OCI-LY3 (cell line): ENCODE measurements at regions not wholly inside any gene's neighbourhood (a gene's known extent, or its start where the extent isn't known, plus 50 kb on each side); places are given as distances from the start of the nearest gene placed in this dataset.

Experiments
- H2AFZ ChIP-seq: fragments of 200-600, 300-600 bp; shearing (Covaris generic); 2 replicates; pipeline ENCODE4 v1.6.0; 2014; ENCODE audit warnings: antibody characterized with exemption, low read depth, low read length
- H3K27ac ChIP-seq: fragments of 200-600, 300-600 bp; sonication (generic); 2 replicates; pipeline ENCODE4 v1.5.1; 2014; ENCODE audit warnings: mild to moderate bottlenecking, low read length, moderate library complexity, mixed read lengths
- H3K27me3 ChIP-seq: fragments of 200-600, 300-600 bp; sonication (generic); 2 replicates; pipeline ENCODE4 v1.6.1; 2014; ENCODE audit warnings: low read depth, low read length, mixed read lengths
- H3K36me3 ChIP-seq: fragments of 200-600, 300-600 bp; sonication (generic); replicated peaks from 2 replicates; pipeline ENCODE3; 2014; ENCODE audit warnings: low read depth, low read length, mixed read lengths
- H3K4me1 ChIP-seq: fragments of 300-600, 200-600 bp; sonication (generic); 2 replicates; pipeline ENCODE4 v1.6.1; 2014; ENCODE audit warnings: low read length, mixed read lengths
- H3K4me2 ChIP-seq: fragments of 200-600, 300-600 bp; sonication (generic); 2 replicates; pipeline ENCODE4 v1.6.1; 2014; ENCODE audit warnings: low read length, mixed read lengths
- H3K4me3 ChIP-seq: fragments of 300-600, 200-600 bp; sonication (generic); 2 replicates; pipeline ENCODE4 v1.5.1; 2014; ENCODE audit warnings: antibody characterized with exemption, mild to moderate bottlenecking, low read length, moderate library complexity
- H3K79me2 ChIP-seq: fragments of 300-600, 200-600 bp; shearing (Covaris generic); 2 replicates; pipeline ENCODE4 v1.6.1; 2014; ENCODE audit warnings: mild to moderate bottlenecking, low read length, mixed read lengths
- H3K9ac ChIP-seq: fragments of 300-600, 200-600 bp; shearing (Covaris generic); 2 replicates; pipeline ENCODE4 v1.6.0; 2014; ENCODE audit warnings: mild to moderate bottlenecking, low read length, moderate library complexity
- H3K9me3 ChIP-seq: fragments of 200-600, 300-600 bp; shearing (Covaris generic); 2 replicates; pipeline ENCODE4 v1.6.1; 2014; ENCODE audit warnings: low read length, mixed read lengths; ENCODE audit not compliant: insufficient read depth
- H4K20me1 ChIP-seq: fragments of 200-600, 300-600 bp; sonication (generic); 2 replicates; pipeline ENCODE4 v1.6.1; 2016; ENCODE audit warnings: low read length, mixed read lengths; ENCODE audit not compliant: insufficient read depth
- EZH2phosphoT487 ChIP-seq: fragments of 200-600 bp; shearing (Covaris generic); IDR thresholded peaks from 2 replicates; pipeline ENCODE4 v1.6.1; 2018; ENCODE audit warnings: antibody characterized with exemption, mixed run types, low read depth
- TF ChIP-seq, protein P1 (sequence below): fragments of 200-600, 300-600 bp; sonication (generic); IDR thresholded peaks from 2 replicates; pipeline ENCODE4 v1.5.1; 2014; ENCODE audit warnings: antibody characterized with exemption, low read length, low read depth

DNA sequence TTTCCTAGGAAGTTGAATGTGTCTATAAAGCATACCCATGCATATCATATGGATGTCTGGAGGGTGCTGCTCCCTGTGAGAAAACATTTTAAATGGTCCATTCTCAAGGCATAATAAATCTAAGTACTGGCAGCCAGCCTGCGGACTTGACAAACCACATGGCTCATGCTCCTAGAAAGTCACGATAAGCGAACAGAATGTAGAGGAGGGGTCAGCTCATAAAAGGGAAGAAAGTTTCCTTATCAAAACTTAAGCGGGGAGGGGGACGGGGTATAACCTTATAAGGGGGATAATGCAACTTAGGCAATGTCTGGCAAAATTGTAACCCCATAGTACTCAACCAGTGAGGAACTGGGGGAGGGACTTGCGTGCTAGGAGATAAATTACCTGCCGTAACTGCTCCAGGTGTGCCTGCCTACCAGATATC, 159.8 kb upstream of the LMCD1 start:
- Histone ChIP-seq H4K20me1 (no peaks in the 10 kb centered on the region), H3K4me2 (no peak overlapping the region), H3K9ac (no peak overlapping the region), H3K4me3 (no peak overlapping the region), H3K27me3 (peaks cover 10% of the 10 kb centered on the region; the same call in 1 of the 2 replicates), H3K36me3 (peaks cover 3% of the 10 kb centered on the region), H2AFZ (no peak overlapping the region), H3K9me3 (peaks cover 6% of the 10 kb centered on the region; the same call in 1 of the 2 replicates), H3K27ac (no peak overlapping the region), H3K4me1 (no peaks in the 10 kb centered on the region), H3K79me2 (no peaks in the 10 kb centered on the region)
- TF ChIP-seq, protein P1, sequence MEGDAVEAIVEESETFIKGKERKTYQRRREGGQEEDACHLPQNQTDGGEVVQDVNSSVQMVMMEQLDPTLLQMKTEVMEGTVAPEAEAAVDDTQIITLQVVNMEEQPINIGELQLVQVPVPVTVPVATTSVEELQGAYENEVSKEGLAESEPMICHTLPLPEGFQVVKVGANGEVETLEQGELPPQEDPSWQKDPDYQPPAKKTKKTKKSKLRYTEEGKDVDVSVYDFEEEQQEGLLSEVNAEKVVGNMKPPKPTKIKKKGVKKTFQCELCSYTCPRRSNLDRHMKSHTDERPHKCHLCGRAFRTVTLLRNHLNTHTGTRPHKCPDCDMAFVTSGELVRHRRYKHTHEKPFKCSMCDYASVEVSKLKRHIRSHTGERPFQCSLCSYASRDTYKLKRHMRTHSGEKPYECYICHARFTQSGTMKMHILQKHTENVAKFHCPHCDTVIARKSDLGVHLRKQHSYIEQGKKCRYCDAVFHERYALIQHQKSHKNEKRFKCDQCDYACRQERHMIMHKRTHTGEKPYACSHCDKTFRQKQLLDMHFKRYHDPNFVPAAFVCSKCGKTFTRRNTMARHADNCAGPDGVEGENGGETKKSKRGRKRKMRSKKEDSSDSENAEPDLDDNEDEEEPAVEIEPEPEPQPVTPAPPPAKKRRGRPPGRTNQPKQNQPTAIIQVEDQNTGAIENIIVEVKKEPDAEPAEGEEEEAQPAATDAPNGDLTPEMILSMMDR = no peak
- TF ChIP-seq EZH2phosphoT487 = no peak

DNA sequence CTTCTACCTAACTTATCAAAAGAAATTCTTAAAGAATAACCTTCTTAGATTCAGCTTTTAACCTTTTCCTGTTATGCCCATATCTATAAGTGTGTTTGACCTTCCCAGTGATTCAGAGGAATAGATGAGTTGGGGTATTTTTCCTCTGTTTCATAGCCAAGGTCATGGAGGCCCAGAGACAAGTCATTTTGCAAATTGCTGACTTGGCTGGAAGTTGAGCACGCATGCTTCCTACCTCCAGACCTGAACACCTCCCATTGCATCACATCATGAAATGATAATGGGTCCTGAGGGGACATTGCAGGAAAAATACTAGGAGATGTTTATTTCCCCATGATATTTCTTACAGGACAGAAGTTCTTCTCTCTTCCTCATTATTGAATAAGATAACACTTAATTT, 158.6 kb upstream of the LMCD1 start:
- H3K79me2 ChIP-seq = no peaks in the 10 kb centered on the region
- peaks cover 6% of the 10 kb centered on the region; the same call in 1 of the 2 replicates for H3K9me3 ChIP-seq
- TF ChIP-seq, protein P1 = no peak
- TF ChIP-seq EZH2phosphoT487 = no peak
- no peak overlapping the region for H3K9ac ChIP-seq
- H4K20me1 ChIP-seq = no peaks in the 10 kb centered on the region
- H3K27me3 ChIP-seq = peaks cover 4% of the 10 kb centered on the region; the same call in 1 of the 2 replicates
- no peaks in the 10 kb centered on the region for H3K4me1 ChIP-seq
- peaks cover 3% of the 10 kb centered on the region for H3K36me3 ChIP-seq
- no peak overlapping the region for H3K4me3 ChIP-seq
- H2AFZ ChIP-seq = no peak overlapping the region
- H3K27ac ChIP-seq = no peak overlapping the region
- H3K4me2 ChIP-seq = no peak overlapping the region

DNA sequence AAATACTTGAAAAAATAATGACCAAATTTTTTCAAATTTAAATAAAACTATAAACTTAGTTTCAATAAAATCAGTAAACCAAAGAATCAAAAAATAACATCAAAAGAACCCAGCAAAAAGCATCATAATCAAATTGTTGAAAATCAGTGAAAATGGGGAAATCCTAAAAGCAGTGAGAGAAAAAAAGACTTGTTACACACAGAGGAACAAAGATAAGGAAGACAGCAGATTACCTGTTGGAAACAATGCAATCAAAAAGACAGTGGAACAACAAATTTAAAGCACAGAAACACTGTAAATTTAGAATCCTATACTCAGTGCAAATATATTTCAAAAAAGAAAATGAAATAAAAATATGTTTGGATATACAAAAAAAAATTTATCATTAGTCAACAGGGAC, 156.2 kb upstream of the LMCD1 start:
- Histone ChIP-seq H4K20me1 (no peaks in the 10 kb centered on the region), H3K79me2 (no peaks in the 10 kb centered on the region), H3K36me3 (peaks cover 3% of the 10 kb centered on the region), H3K9ac (no peak overlapping the region), H3K4me3 (no peak overlapping the region), H2AFZ (no peak overlapping the region), H3K4me1 (no peaks in the 10 kb centered on the region), H3K27ac (no peak overlapping the region), H3K4me2 (no peak overlapping the region), H3K9me3 (peaks cover 6% of the 10 kb centered on the region; the same call in 1 of the 2 replicates), H3K27me3 (no peaks in the 10 kb centered on the region)
- TF ChIP-seq, protein P1 = no peak
- TF ChIP-seq EZH2phosphoT487 = no peak

DNA sequence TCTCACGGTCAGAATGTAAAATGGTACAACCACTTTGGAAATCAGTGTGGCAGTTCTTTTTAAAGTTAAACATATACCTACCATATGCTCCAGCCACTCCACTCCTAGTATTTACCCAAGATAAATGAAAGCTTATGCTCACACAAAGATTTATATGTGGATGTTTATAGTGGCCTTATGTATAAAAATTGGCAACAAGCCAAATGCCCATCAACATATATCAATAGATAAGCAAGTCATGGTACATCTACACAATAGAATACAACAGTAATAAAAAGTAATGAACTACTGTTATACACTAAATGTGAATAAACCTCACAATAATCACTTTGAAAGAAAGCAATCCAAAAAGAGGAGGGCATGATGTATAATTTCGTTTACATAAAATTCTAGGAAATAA, 153.5 kb upstream of the LMCD1 start:
- Histone ChIP-seq H3K9ac (no peak overlapping the region), H4K20me1 (no peaks in the 10 kb centered on the region), H3K4me2 (no peak overlapping the region), H3K27me3 (no peaks in the 10 kb centered on the region), H3K27ac (no peak overlapping the region), H2AFZ (no peak overlapping the region), H3K4me1 (no peaks in the 10 kb centered on the region), H3K9me3 (peaks cover 6% of the 10 kb centered on the region; the same call in 1 of the 2 replicates), H3K79me2 (no peaks in the 10 kb centered on the region), H3K36me3 (peaks cover 3% of the 10 kb centered on the region), H3K4me3 (no peak overlapping the region)
- TF ChIP-seq EZH2phosphoT487 = no peak
- TF ChIP-seq, protein P1 = no peak
